ENCODE measurements at regions not wholly inside any gene's neighbourhood (a gene's known extent, or its start where the extent isn't known, plus 50 kb on each side); places are given as distances from the start of the nearest gene placed in this dataset.

DNA sequence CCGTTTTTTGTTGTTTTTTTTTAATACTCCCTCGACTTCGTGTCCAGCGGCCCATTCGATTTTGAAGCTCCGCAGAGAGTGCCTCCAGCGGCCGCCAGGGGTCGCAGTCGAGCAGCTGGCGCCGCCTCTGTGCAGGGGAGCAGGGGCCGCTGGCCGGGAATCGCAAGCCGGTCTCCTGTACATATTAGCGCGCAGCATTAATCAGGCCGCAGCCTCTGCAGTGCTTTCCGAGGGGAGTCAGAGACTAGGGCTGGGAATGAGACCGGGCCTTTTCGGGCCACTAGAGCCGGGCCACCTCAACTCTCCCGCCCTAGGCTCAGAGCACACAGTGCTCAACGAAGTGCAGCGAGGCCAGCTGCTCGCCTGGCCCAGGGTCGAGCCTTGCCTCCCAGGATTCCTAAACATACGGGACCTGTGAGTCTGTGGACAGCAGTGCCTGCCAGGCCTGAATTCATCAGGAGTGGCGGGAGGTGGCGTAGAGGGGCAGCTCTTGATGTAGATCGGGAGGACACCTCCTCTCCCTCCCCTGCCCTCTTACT, 81.8 kb downstream of the EMP1 start:
- peak; percentile 79 for DNase-seq

DNA sequence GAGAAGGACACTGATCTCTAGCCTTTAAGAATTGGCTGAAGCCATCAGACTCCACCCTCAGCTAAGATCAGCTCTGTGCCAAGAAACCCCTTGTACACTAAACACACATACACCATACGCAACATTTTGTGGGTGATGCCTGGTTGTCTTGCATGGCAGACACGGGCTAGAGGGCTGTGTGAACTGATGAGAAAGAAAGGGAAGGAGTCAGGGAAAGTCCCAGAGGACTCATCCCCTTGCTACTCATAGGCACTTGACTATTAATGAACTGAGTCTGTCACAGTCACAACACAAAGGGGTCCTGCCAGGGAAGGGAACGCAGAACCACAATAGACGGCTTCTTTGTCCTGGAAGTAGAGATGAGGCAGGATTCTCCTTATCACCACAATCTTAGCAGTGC, 80.8 kb downstream of the EMP1 start:
- no peak for DNase-seq

DNA sequence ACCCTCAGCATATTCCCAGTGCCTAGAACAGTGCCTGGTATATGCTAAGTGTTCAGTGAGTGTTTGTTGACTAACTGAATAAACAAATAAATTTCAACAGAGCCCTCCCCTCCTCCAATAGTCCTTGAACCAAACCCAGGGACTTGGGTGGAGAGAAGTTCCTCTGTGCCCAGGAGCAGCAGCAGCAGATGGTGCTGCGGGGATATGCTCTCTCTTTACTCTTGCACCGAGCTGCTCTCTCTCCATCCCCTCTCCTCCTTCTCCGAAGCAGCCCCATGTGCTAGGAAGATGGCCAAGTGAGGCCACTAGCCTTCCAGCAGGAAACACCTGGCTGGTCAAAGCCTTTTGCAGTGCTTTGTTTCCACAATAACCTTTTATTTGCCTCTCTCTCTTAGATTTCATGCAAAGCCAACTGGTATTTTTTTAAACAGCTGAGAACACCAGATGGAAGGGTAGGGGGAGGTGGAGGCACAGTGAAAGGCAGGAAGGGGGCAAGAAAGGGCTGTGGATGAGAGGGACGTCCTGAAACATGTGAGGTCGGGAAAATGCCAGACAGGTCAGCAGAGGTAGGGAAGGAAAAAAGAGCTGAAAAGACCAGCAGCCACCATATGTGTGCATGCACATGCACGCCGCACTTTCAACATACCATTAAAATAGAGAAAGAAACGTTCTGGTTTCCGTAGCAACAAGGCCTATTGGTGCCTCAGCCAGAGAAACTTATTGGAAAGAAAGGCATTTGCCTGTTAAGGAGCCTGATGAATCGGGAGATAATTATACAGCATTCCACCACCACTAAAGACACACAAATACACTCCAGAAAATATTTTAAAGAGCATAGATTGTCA, 78.9 kb downstream of the EMP1 start:
- peak; percentile 54 for DNase-seq

DNA sequence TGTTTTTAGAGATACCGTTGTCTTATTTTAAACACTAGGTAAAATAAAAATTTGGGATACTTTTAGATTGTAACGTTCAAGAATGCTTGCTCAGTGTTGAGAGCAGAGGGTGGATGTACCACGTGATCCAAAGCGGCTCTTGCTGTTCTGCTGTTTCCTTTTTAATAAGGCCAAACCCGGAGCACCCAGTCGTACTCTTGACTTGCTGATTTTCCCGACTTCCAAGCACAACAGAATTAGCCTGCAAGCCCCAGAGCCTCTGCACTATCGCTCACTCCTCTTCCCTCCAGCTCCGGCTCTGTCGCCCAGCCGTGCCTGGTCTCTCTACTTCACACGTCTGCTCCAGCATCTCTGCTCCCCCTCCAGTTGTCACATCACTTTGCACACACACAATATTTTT, 77.3 kb downstream of the EMP1 start:
- no peak for DNase-seq

DNA sequence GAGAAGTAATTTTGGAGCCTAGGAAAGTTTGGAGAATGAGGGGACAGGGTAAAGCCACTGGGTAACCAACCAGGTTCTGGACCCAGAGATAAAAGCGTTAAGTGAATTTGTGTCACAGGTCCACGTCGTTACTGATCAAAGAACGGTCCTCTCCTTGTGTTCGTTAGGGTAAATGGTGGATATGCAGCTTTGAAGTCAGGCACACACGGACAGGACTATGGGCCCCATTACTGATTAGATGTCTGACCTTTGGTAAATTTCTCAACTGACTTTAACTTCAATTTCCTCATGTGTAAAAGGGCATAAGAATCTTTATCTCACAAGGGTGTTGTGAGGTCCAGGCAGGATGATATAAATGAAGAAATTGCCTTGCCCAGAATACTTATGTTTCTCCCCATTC, 76.6 kb downstream of the EMP1 start:
- DNase-seq, result no peak

- no peak for DNase-seq
Measured at GRCh38 chr12:13270817-13271216, 74.3 kb downstream of the EMP1 start.

Data from hindlimb muscle (tissue), 1 donor.